ENCODE measurements at regions not wholly inside any gene's neighbourhood (a gene's known extent, or its start where the extent isn't known, plus 50 kb on each side); places are given as distances from the start of the nearest gene placed in this dataset.
"Not testable (repeated sequence)": the region's sequence is repeated elsewhere in the genome, so short reads cannot be mapped to it uniquely, and the experiment has no call there.

DNA sequence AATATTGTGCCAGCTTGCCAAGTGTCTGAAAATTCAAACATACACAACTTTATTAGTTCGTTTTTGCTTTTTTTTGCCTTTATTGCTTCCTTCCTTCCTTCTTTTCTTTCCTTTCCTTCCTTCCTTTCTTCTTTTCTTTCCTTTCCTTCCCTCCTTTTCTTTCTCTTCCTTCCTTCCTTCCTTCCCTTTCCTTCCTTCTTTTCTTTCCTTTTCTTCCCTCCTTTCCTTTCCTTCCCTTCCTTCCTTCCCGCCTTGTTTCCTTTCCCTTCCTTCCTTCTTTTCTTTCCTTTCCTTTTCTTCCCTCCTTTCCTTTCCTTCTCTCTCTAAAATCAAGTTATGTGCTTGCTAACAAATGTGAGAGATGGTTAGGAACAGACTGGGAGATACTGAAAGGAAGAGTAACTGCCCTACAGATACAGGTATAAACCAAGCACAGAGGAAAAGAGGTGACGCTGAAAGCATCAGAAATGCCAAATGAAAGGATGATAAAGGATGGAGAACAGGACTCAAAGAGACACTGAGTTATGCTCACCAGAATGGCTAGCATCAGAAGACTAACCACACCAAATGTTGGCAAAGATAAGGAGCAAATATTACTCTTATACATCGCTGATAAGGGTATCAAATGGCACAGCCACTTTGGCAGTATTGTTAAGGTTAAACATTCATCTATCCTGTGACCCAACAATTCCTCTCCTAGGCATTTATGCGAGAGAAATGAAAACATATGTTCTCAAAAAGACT, 151.6 kb downstream of the MREG start:
- no peak for DNase-seq

DNA sequence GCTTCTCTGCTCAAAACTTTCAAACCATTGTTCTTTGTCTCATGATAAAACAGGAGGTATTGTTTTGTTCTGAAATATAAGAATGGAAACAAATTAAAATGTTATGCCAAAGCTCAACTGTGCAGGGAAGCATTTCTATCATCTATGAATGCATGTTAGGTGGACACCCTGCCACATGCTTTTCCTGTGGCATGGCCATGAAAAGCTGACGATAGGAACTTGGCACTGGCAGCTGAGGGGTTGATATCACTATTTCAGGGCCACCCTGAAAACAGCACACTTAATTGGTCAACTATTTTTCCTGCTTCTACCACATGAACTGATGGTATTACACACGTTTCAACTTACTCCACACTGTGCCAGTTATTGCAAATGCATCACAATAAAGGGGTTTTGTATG, 157.3 kb downstream of the MREG start:
- DNase-seq, result no peak

DNA sequence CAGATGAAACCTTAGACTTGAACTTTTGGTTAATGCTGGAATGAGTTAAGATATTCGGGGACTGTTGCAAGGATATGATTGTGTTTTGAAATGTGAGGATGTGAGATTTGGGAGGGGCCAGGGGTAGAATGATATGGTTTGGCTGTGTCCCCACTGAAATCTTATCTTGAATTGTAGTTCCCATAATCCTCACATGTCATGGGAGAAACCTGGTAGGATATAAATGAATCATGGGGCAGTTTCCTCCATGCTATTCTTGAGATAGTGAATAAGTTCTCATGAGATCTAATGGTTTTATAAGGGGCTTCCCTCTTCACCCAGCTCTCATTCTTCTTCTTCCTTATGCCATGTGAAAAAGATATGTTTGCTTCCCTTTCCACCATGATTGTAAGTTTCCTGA, 158.0 kb downstream of the MREG start:
- not testable (repeated sequence) for DNase-seq

DNA sequence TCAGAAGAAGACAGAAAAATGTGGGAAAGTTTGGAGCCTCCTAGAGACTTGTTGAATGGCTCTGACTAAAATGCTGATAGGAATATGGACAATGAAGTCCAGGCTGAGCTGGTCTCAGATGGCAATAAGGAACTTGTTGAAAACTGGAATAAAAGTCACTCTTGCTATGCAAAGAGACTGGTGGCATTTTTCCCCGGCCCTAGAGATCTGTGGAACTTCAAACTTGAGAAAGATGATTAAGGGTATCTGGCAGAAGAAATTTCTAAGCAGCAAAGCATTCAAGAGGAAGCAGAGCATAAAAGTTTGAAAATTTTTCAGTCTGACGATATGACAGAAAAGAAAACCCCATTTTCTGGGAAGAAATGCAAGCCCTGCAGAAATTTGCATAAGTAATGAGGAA, 159.3 kb downstream of the MREG start:
- no peak for DNase-seq

DNA sequence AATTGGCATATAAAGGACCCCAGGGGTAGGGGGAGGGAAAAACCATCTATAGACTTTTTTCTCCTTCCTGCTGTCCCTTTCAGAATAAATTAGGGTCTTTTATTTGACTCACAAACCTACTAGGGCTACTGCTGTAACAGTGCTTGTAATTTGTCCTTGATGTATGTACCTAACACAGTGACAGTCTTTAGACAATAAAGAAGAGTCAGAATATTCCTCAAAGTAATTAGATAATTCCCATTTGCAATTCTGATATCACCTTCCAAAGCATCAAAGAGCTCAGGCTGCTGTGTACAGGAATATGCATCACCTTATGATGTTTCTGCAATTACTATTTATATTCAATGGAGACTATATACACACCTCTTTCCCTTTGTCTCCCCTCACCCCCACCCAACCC, 161.7 kb downstream of the MREG start:
- DNase-seq, result no peak

DNA sequence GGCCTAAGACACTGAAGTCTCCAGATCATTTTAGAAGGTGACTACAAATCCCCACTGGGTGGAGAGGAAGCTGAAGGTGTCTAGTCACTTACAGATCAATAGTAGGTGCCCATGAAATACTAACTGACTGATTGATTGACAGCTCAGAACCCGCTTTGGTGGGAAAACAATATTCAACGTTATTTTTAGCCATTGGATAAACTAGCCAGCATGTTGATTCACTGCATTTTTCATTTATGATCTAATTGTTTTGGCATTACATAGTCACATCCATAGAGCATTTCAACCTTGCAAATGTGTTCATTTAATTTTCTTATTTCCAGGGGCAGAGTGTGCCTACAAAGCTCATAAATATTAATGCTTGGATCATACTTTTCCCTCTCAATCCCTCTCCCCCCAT, 162.3 kb downstream of the MREG start:
- DNase-seq, result no peak

DNA sequence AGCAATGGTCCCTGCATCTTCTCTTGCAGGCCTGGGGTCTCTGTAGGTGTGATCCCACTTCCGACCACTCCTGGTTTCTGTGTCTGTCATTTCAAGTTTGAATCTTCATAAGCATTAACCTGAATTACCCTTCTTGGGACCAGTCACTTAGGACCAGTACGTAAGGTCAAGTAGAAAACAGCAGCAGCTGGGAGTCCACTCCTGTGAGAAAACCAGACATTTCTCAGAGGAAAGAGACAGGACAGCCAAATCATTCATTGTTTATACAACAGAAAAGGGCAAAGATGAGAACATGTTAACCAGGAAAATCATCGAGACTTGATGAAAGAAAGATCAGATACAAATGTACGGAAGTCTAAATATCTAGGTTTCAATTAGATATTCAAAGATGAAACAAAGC, 163.0 kb downstream of the MREG start:
- no peak for DNase-seq

DNA sequence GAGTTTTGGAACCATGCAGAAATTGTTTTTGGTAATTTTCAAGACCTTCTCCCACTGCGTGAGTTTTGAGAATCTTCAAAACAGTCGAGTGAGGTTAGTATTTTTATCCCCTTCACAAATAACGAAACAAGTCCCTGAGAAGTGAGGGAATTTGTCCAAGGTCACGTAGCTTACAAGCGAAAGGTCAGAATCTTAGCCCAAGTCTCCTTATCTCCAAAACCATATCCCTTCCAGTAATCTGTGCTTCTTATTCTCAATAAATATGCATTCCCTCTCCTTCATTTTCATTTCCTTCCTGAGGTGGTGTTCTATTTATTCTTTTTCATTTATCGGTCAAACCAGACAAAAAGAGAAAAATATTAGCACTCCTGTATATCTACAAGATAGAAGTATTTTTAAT, 163.6 kb downstream of the MREG start:
- no peak for DNase-seq

DNA sequence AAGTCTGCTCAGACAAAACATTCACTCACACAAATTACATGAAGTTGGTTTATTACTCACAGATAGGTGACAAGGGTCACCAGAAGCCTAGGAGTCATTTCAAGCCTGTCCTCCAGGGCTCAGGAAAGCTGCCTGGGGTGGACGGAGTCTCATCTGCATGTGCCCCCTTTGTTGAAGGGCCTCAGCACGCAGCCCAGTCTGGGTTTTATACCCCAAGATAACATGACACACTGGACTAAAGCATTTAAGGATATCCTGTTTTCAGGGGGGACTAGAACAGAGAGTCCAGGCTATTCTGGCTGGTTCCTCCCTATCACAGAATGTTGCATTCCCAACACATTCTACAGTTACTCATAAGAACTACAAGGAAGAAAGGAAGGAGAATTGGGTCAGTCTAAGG, 164.7 kb downstream of the MREG start:
- DNase-seq, result no peak

DNA sequence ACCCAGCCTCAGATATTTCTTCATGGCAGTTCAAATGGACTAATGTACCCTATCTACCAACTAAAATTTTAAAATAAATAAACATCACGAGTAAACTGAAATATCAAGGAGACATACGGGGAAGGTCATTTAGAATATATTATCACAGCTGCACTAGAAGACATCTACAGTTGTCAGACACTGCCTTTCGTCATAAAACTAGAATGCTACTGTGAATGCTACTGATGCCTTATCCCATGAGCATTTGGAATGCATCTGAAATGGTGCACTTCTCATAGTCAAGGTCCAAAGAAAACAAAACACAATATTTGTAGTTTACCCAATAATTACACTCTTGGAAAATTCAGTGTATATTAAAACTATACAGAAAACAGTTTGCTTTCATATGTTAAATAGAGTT, 165.2 kb downstream of the MREG start:
- DNase-seq, result no peak

DNA sequence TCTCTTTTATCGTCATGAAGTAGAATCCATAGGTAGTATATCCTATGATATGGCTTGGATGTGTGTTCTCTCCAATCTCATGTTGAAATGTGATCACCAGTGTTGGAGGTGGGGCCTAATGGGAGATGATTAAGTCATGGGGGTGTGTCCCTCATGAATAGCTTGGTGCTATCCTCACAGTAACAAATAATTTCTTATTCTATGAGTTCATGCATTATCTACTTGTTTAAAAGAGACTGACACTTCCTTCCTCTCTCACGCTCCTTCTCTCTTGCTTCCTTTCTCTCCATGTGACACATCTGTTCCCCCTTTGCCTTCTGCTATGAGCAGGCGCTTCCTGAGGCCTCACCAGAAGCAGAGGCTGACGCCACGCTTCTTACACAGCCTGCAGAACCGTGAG, 165.6 kb downstream of the MREG start:
- DNase-seq, result no peak

DNA sequence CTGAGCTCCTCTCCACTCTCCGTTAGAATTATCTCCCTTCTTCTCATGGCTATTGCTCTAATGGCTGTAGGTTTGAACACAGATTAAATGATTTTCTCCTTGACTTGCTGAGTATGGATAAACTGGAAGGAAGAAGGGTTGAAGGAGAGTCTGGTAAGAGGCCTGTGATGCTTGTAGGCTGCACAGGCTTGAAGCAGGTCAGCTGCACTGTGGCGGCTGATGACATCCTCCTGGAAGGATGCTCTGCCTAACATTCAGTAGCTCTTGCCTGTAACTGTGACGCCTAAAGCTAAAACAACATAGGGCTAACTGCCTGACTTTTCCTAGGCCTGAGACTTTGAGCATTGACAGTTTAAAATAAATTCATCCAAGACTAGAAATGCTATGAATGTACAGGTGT, 166.3 kb downstream of the MREG start:
- no peak for DNase-seq

DNA sequence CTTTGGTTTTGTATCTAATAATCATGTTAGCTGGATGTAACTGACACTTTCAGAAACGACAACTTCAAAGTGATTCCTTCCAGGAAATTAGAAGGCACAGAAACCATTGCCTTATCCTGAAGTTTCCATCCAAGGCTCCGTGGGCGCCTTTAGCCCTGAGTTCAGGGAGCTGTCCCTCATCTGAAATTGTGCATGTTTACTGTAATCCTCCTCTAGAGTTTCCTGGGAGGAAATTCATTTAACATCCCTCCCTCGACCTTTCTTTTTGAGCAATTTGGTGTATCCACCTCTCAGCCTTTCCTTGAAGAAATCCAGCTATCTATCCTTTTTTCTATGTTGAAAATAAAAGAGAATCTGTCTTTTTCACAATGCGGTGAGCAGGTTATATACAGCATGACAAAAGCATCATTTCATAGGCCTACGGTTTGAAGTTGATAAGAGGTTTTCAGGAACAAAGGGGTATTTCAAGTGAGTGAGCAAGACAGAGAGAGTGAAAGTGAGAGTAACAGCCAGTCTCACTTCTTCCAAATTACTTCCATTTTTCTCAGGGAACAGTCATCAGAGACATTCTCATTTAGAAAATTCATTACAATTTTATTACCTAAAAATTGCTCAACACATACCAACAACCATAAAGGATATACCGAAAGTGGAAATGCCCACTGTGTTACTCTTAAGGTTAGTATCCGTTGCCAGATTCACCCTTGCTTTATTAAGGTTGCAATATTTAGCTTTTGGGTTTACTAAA, 167.3 kb downstream of the MREG start:
- no peak for DNase-seq

DNA sequence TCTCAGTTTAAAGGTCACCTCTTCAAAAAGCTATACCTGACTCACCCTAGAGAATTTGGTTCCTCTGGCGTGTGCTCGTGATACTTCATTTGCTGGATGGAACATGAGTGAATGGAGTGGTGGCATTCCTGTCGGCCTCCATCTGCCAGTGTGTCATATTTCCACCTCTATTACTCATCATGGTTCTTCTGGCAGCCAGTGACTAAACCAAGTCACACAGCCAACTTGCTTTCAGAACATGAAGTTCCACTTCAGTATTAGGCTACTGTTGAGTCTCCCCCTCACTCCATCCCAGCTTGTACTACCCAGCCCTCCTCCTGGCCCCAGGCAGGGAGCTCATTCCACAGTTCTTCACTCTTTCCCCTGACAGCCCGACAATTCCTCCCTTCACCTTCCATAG, 169.8 kb downstream of the MREG start:
- peak; percentile 19 for DNase-seq

DNA sequence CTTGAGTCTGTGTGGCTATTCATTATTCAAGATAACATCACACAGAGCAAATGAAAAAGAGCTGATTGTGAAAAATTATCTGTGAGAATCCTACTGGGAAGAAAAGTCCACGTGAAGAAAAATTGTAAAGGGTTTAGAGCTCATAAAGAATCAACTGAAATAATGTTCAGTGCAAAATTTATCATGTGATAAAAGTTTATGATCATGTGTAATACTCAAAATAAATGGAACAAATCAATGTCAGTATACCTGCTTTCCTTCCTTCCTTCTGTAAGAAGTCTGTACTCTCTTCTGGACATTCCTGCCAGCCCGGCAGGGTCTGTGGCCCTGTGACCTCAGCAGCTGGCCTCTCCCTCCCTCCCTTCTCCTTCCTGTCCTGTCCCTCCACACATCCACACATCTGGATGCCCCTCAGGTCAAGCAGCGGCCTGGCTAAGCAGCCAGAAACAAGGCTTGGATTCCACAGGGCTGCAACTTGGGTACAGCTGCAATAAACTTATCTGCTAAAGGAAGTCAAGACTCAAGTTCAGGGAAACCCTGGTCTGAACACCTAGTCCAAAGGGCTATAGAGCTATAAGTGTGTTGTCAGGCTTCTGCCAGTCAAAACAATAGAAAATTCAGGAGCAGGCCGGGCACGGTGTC, 172.1 kb downstream of the MREG start:
- no peak for DNase-seq

DNA sequence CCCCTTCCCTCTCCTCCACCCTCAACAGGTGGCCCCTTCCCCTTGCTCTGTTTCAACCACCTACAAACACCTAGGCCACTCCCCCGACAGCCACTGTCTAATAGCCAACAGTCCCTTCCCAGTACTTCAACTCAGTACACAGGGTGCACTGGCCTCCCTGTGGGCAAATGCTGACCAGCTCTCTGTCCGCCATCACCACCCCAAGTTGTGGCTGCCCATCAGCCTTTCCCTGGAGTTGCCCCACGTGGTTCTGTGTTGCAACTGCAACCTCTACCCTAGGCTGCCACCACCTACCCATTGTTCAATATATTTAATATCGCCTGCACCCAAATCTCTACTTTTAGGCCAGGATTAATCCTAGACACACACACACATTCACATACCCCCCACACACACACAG, 173.5 kb downstream of the MREG start:
- DNase-seq, result no peak

DNA sequence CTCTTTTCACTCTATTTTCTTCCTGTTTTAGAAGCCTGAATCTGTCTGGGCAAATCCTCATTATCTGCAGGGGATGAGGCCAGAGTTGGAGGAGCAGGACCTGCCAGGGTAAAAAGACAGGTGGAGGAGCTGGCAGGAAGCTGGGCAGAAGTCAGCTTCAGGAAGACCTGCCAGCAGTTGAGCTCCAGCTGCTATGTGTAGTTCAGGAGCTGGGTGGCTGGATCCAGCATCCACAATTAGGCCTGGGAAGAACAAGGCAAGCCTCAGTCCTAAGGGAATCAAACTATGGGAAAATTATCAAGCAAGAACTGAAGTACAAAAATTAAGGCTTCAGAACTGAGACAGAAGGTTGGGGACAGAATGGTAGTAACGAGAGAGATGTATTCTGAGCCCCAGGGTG, 174.0 kb downstream of the MREG start:
- DNase-seq, result no peak

DNA sequence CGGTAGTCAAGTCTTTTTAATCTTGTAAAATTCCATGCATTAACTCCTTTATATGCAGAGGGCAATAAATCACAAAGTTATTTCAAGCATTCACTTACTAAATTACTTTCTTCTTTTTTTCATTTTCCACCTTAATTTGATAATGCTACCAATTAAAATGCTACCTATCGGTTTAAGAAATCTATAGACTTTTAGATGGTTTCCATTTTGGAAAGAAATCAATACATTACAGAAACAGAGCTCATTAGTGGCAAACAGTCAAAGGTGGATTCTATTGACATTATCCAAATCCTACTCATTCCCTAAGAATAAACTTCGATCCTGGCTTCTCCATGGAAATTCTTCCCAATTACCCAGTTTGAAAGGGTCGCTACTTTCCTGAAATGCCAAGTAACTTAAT, 176.5 kb downstream of the MREG start:
- DNase-seq, result no peak

DNA sequence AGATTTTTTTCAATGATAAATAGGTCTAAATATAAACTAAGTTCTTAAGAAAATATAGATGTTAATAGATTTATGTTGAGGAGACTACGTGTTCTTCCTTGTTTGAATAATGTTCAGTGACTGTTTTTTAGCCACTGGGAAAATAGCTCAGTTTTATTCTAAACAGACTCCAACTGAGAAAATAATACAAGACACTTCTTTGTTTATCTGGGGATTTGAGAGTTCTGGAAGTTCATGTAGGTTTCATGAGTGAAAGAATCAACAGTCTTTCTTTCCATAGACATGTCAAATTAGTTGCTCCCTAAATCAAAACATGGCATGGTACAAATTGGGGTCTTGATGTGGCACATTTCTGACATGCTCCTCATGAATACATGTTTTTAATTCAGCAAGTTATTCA, 177.7 kb downstream of the MREG start:
- no peak for DNase-seq

DNA sequence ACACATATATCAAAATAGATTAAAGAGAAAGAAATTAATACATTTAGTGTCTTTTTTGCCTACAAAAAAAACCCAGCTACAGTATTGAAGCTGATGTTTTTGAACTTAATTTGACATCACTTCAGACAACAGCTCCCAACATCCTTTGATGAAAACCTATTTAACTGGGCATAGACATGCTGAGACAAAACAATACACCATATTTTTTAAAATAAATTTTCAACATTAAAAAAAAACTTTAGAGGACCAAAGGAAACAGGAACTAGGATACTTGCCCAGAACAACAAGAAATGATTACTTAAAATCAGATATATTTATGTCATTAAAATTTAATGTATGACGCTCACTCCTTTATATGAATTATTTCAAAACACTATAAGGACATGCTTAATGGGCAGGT, 178.1 kb downstream of the MREG start:
- no peak for DNase-seq

DNA sequence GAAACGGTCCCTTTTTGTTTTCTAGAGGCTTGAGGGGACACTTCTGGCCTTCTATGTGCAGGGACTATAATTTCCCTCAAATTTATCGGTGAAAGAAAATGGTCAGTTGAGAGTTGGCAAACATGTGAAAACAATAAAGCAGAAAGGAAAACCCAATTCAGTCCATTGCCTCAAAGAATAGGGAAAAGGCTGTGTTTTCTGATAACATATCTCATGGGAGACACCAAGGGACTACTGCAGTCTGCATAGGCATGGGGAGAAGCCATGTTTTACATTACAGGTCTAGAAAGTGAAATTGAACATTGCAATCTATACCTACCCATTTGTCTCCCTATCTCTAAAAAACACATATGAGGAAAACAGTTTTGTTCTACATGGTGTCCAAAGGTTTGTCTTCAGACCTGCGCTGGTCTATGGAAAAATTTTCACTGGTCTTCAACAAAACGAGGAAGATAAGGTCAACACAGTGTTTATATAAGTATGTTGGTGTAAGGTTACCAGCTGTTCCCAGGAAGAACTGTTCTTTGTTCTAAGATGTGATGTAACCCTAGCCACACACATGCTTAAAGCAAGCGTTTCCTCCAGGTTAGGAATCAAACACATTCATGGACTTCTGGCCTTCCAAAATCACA, 179.7 kb downstream of the MREG start:
- no peak for DNase-seq

DNA sequence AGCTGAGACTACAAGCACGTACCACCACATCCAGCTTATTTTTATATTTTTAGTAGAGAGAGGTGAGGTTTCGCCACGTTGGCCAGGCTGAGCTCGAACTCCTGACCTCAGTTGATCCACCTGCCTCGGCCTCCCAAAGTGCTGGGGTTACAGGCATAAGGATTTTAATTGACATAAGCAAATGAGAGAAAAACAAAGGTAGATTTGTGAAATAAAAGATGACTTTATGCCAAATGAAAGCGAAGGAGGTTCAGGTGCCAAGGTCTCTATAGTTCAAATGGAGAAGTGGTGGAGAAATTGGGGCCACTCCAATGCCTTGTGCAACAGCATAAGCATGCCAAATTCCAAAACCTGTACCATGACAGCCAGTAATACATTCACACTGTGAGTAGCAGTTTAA, 180.6 kb downstream of the MREG start:
- no peak for DNase-seq

DNA sequence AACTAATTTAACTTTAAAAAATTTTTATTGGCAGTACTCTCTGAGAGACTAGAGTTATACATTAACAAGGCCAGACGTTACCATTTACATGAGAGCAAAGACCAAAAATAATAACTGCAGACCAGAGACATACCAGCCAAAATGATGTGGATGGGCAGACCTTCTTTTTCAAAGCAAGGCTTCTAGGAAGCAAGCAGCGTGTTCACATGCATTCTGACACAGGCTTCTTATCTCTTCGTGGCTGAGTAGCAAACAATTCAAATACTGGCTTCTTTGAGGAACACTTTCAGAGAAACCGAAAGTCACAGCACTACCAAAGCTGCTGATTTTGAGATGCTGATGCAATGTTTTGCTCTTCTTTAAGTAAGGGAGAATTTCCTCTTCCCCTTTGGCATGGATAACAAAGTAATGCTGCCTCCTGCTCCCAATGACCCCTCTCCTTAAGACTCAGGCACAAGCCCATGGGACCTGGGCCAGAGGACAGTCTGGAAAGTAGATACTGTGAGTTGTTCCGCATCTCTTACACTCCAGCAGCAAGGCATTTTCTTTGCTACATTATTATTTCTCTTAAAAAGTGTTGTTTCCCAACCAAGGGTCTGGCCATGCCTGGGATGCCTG, 181.9 kb downstream of the MREG start:
- DNase-seq, result no peak

Data from 8988T (cell line).